ENCODE measurements at regions not wholly inside any gene's neighbourhood (a gene's known extent, or its start where the extent isn't known, plus 50 kb on each side); places are given as distances from the start of the nearest gene placed in this dataset.

GRCh38 chr9:84492366-84493159, 152.0 kb upstream of the SLC28A3 start:
- TF ChIP-seq CTCF (conservative IDR thresholded peaks at IDR 0.05 in 1 of 2, IDR thresholded peaks at IDR 0.05 in 1 of 2; ENCODE audit: low read depth in 1 of 2, low read length in 2 of 2) (no peak), EZH2 (IDR thresholded peaks at IDR 0.05; ENCODE audit: low read length, missing control alignments) (no peak)

All from fibroblast of lung (primary cell).